ENCODE measurements at regions not wholly inside any gene's neighbourhood (a gene's known extent, or its start where the extent isn't known, plus 50 kb on each side); places are given as distances from the start of the nearest gene placed in this dataset.

DNA sequence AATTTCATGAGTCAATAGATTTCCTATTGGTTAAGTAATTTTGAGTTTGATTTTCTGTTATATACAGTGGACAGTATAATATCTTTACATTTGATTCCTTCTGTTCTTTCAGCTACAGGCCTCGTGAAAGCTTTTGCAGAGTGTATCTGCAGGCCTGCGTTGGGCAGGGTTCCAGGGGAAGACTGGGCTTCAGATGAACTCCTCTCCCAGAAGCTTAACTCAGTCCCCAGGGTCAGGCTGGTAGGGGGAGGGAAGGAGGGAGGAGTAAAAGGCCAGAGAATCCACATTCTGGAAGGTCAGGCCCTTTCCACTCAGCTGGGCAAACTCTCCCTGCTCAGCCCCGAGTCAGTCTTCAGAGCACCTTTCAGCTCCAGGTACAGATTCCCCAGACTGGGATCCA is 100.4 kb upstream of the NECTIN1 start:
- H3K4me3 ChIP-seq, result no peak overlapping the region
- DNase-seq (ENCODE audit: low read depth, low spot score), result no peak
- no peaks in the 10 kb centered on the region for H3K9me3 ChIP-seq (ENCODE audit: low read depth, low read length)
- no peak for TF ChIP-seq EZH2 (IDR thresholded peaks at IDR 0.05)
- no peak for TF ChIP-seq POLR2AphosphoS5 (IDR thresholded peaks at IDR 0.05; ENCODE audit: borderline replicate concordance, low read depth, low read length)
- TF ChIP-seq FOXP2 (optimal IDR thresholded peaks at IDR 0.05; ENCODE audit: control extremely low read depth, extremely low read length, insufficient read depth), result no peak
- H3K9ac ChIP-seq (ENCODE audit: insufficient read length), result no peak overlapping the region
- H3K27ac ChIP-seq, result no peak overlapping the region
- no peaks in the 10 kb centered on the region for H3K36me3 ChIP-seq (ENCODE audit: insufficient read depth, low read length)

- no peak for DNase-seq (ENCODE audit: low read depth, low spot score)
- no peaks in the 10 kb centered on the region for H3K9me3 ChIP-seq (ENCODE audit: low read depth, low read length)
- no peak overlapping the region for H3K9ac ChIP-seq (ENCODE audit: insufficient read length)
- no peak overlapping the region for H3K4me3 ChIP-seq
- TF ChIP-seq EZH2 (IDR thresholded peaks at IDR 0.05) (no peak), FOXP2 (optimal IDR thresholded peaks at IDR 0.05; ENCODE audit: control extremely low read depth, extremely low read length, insufficient read depth) (no peak), POLR2AphosphoS5 (IDR thresholded peaks at IDR 0.05; ENCODE audit: borderline replicate concordance, low read depth, low read length) (no peak)
- H3K27ac ChIP-seq, result no peak overlapping the region
- H3K36me3 ChIP-seq (ENCODE audit: insufficient read depth, low read length), result no peaks in the 10 kb centered on the region
These were observed 99.8 kb upstream of the NECTIN1 start for GRCh38 chr11:119828819-119829218.

DNA sequence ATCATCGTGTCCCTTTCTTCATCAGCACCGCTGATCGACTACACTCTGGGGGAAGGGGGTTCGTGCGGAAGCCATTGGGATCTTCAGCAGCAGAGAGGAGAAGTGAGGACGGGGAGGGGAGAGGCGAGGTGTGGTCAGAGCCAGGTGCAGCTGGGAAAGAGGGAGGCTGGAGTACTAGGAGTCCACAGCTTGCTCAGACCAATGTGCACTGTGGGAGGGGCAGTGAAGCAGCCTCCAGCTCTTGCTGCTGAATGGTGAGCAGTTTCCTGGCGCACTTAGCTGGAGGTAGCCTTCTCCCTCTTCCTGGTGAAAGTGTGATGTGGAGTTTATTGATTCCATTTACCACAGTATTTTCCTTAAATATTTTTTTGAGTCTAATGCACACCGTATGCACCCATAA is 99.0 kb upstream of the NECTIN1 start:
- no peak for DNase-seq (ENCODE audit: low read depth, low spot score)
- Histone ChIP-seq H3K9me3 (ENCODE audit: low read depth, low read length) (no peaks in the 10 kb centered on the region), H3K36me3 (ENCODE audit: insufficient read depth, low read length) (no peaks in the 10 kb centered on the region), H3K27ac (no peak overlapping the region), H3K9ac (ENCODE audit: insufficient read length) (no peak overlapping the region), H3K4me3 (no peak overlapping the region)
- TF ChIP-seq FOXP2 (optimal IDR thresholded peaks at IDR 0.05; ENCODE audit: control extremely low read depth, extremely low read length, insufficient read depth) (no peak), EZH2 (IDR thresholded peaks at IDR 0.05) (no peak), POLR2AphosphoS5 (IDR thresholded peaks at IDR 0.05; ENCODE audit: borderline replicate concordance, low read depth, low read length) (no peak)

DNA sequence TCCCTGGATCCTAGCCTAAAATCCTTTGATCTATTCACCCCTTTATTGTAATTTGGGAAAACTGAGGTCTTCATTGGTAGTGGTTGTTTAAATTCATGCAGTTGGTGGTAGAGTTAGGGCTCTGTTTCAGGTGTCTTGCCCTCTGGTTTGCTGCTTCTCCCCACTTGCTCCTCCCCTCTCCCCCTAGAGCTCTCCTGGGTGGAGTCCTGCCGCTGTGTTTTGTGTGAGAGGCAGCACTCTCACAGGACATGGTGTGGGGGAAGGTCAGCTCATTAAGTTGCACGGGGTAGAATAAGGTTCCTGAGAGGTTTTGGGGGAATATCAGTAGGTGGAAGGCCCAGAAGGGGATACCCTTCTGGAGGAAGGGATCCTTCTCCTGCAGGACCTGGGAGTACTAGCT is 98.1 kb upstream of the NECTIN1 start:
- no peak for DNase-seq (ENCODE audit: low read depth, low spot score)
- H3K4me3 ChIP-seq, result no peak overlapping the region
- TF ChIP-seq EZH2 (IDR thresholded peaks at IDR 0.05), result no peak
- TF ChIP-seq FOXP2 (optimal IDR thresholded peaks at IDR 0.05; ENCODE audit: control extremely low read depth, extremely low read length, insufficient read depth), result no peak
- TF ChIP-seq POLR2AphosphoS5 (IDR thresholded peaks at IDR 0.05; ENCODE audit: borderline replicate concordance, low read depth, low read length), result no peak
- H3K27ac ChIP-seq, result no peak overlapping the region
- no peaks in the 10 kb centered on the region for H3K36me3 ChIP-seq (ENCODE audit: insufficient read depth, low read length)
- no peaks in the 10 kb centered on the region for H3K9me3 ChIP-seq (ENCODE audit: low read depth, low read length)
- no peak overlapping the region for H3K9ac ChIP-seq (ENCODE audit: insufficient read length)

GRCh38 chr11:119823077-119823476 is 94.1 kb upstream of the NECTIN1 start:
- TF ChIP-seq POLR2AphosphoS5 (IDR thresholded peaks at IDR 0.05; ENCODE audit: borderline replicate concordance, low read depth, low read length) (no peak), FOXP2 (optimal IDR thresholded peaks at IDR 0.05; ENCODE audit: control extremely low read depth, extremely low read length, insufficient read depth) (no peak), EZH2 (IDR thresholded peaks at IDR 0.05) (no peak)
- Histone ChIP-seq H3K9ac (ENCODE audit: insufficient read length) (no peak overlapping the region), H3K4me3 (no peak overlapping the region), H3K27ac (no peak overlapping the region), H3K36me3 (ENCODE audit: insufficient read depth, low read length) (no peaks in the 10 kb centered on the region), H3K9me3 (ENCODE audit: low read depth, low read length) (no peaks in the 10 kb centered on the region)
- DNase-seq (ENCODE audit: low read depth, low spot score), result no peak

DNA sequence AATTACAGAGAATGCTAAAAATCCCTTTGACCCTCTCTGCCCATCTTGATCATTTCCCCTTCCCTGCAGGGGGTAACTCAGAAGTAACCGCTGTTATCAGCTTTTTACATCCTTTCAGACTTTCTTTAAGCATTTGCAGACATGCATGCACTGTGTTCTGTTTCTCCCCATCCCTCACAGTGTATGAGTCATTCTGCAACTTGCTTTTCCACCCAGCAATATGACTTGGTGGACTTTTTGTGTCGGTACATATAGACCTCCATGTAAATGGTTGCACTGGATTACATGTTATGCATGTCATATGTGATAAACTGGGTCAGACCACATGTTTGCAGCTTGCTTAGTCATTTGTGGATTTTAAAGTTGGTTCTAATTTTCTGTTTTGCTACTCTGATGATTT is 87.7 kb upstream of the NECTIN1 start:
- H3K27ac ChIP-seq, result no peak overlapping the region
- H3K4me3 ChIP-seq, result no peak overlapping the region
- DNase-seq (ENCODE audit: low read depth, low spot score), result no peak
- TF ChIP-seq FOXP2 (optimal IDR thresholded peaks at IDR 0.05; ENCODE audit: control extremely low read depth, extremely low read length, insufficient read depth) (no peak), POLR2AphosphoS5 (IDR thresholded peaks at IDR 0.05; ENCODE audit: borderline replicate concordance, low read depth, low read length) (no peak), EZH2 (IDR thresholded peaks at IDR 0.05) (no peak)
- H3K36me3 ChIP-seq (ENCODE audit: insufficient read depth, low read length), result no peaks in the 10 kb centered on the region
- H3K9ac ChIP-seq (ENCODE audit: insufficient read length), result no peak overlapping the region
- H3K9me3 ChIP-seq (ENCODE audit: low read depth, low read length), result no peaks in the 10 kb centered on the region

DNA sequence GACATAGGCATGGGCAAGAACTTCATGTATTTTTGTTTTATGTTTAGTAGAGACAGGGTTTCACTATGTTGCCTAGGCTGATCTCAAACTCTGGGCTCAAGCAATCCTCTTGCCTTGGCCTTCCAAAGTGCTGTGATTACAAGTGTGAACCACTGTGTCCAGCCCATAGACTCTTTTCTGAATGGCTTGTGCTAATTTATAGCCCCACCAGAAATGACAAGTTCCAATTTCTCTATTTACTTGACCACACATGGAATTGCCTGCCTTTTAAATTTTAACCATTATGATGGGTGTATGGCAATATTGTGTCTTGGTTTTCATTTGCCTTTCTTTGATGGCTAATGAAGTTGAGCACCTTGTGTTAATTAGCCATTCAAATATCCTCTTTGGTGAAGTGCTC is 85.8 kb upstream of the NECTIN1 start:
- Histone ChIP-seq H3K27ac (no peak overlapping the region), H3K9me3 (ENCODE audit: low read depth, low read length) (no peaks in the 10 kb centered on the region), H3K4me3 (no peak overlapping the region), H3K9ac (ENCODE audit: insufficient read length) (no peak overlapping the region), H3K36me3 (ENCODE audit: insufficient read depth, low read length) (no peaks in the 10 kb centered on the region)
- no peak for TF ChIP-seq EZH2 (IDR thresholded peaks at IDR 0.05)
- no peak for TF ChIP-seq POLR2AphosphoS5 (IDR thresholded peaks at IDR 0.05; ENCODE audit: borderline replicate concordance, low read depth, low read length)
- TF ChIP-seq FOXP2 (optimal IDR thresholded peaks at IDR 0.05; ENCODE audit: control extremely low read depth, extremely low read length, insufficient read depth), result no peak
- DNase-seq (ENCODE audit: low read depth, low spot score), result no peak

GRCh38 chr11:119810478-119811232 is 81.7 kb upstream of the NECTIN1 start:
- DNase-seq (ENCODE audit: low read depth, low spot score), result no peak
- no peaks in the 10 kb centered on the region for H3K9me3 ChIP-seq (ENCODE audit: low read depth, low read length)
- no peak overlapping the region for H3K4me3 ChIP-seq
- H3K27ac ChIP-seq, result no peak overlapping the region
- TF ChIP-seq POLR2AphosphoS5 (IDR thresholded peaks at IDR 0.05; ENCODE audit: borderline replicate concordance, low read depth, low read length) (no peak), FOXP2 (optimal IDR thresholded peaks at IDR 0.05; ENCODE audit: control extremely low read depth, extremely low read length, insufficient read depth) (no peak), EZH2 (IDR thresholded peaks at IDR 0.05) (no peak)
- no peaks in the 10 kb centered on the region for H3K36me3 ChIP-seq (ENCODE audit: insufficient read depth, low read length)
- no peak overlapping the region for H3K9ac ChIP-seq (ENCODE audit: insufficient read length)

GRCh38 chr11:119809346-119809745 is 80.3 kb upstream of the NECTIN1 start:
- TF ChIP-seq EZH2 (IDR thresholded peaks at IDR 0.05) (no peak), POLR2AphosphoS5 (IDR thresholded peaks at IDR 0.05; ENCODE audit: borderline replicate concordance, low read depth, low read length) (no peak), FOXP2 (optimal IDR thresholded peaks at IDR 0.05; ENCODE audit: control extremely low read depth, extremely low read length, insufficient read depth) (no peak)
- Histone ChIP-seq H3K27ac (no peak overlapping the region), H3K4me3 (no peak overlapping the region)

More at GRCh38 chr11:119809346-119809745, 80.3 kb upstream of the NECTIN1 start:
- Histone ChIP-seq H3K36me3 (ENCODE audit: insufficient read depth, low read length) (no peaks in the 10 kb centered on the region), H3K9ac (ENCODE audit: insufficient read length) (no peak overlapping the region), H3K9me3 (ENCODE audit: low read depth, low read length) (no peaks in the 10 kb centered on the region)
- no peak for DNase-seq (ENCODE audit: low read depth, low spot score)

All from SK-N-MC (cell line).